GM19452 (cell line): ENCODE measurements at regions not wholly inside any gene's neighbourhood (a gene's known extent, or its start where the extent isn't known, plus 50 kb on each side); places are given as distances from the start of the nearest gene placed in this dataset.
A peak's percentile ranks its signal among the peaks of the same experiment; 100 is the strongest.
"Not testable (repeated sequence)": the region's sequence is repeated elsewhere in the genome, so short reads cannot be mapped to it uniquely, and the experiment has no call there.

Experiments
- ATAC-seq: cut with Tn5 transposase; IDR thresholded peaks from one replicate; pipeline ENCODE4 v1.9.1; 2021; ENCODE audit not compliant: unreplicated experiment

DNA sequence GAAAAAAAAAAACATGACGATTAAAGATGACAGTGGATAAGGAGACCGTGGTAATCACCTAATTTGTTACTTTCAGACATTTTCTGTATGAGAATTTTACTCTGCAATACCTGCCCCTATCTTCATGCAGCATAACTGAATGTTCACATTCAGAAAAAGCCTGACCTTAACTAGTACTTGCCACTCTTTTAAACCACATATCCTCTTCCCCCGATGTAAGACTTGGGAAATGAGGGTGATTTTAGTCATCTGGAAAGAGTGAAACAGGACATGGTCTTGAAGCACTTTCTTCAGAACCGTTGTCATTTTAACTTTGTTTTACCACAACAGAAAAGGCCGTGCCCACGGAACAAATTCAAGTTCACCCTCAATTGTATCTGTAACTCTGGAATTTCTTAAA, 318.5 kb downstream of the BCL2L11 start:
- ATAC-seq = not testable (repeated sequence)

DNA sequence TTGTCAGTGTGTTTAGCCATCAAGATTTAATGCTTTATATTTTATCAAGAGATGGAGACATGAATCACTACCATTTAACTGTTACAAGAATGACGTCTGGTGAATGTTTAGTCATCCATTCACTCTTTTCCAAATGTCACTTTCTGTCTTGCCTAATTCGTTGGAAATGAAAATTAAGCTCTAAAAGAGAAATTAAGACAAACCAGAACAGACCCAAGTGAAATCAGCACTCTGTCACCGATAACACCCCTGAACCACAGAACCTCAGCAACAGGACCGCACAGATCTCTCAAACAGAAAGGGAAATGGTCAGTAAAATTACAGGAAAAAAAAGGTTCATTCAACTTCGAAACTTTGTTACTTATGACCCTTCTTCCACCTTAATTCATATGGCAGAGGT, 320.9 kb downstream of the BCL2L11 start:
- not testable (repeated sequence) for ATAC-seq

GRCh38 chr2:111442767-111443454, 322.2 kb downstream of the BCL2L11 start:
- ATAC-seq = not testable (repeated sequence)

- not testable (repeated sequence) for ATAC-seq
These were observed 323.8 kb downstream of the BCL2L11 start for GRCh38 chr2:111444516-111444915.

- not testable (repeated sequence) for ATAC-seq
These were observed 324.6 kb downstream of the BCL2L11 start for GRCh38 chr2:111445191-111445929.

GRCh38 chr2:111445941-111446340, 325.2 kb downstream of the BCL2L11 start:
- not testable (repeated sequence) for ATAC-seq

GRCh38 chr2:111447482-111447881, 326.8 kb downstream of the BCL2L11 start:
- not testable (repeated sequence) for ATAC-seq

DNA sequence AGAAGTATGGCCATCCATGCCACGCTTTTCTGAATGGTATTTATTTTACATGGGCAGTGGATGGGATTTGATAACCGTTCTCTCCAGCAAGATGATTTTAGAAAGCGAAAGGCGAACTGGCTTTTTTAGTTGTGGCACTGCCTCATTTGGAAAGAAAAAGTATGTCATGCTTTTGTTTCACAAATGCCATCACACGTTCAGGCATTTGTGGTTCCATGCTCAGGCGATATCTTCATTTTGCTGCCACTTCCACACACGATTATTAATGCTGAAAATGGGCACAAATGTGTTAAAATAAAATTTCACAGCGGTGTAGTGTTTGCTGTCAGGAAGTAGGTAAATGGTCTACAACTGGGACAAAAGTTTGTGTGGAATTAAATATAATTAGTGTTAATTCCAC, 328.1 kb downstream of the BCL2L11 start:
- not testable (repeated sequence) for ATAC-seq

GRCh38 chr2:111450526-111450925, 329.8 kb downstream of the BCL2L11 start:
- not testable (repeated sequence) for ATAC-seq

- peak; percentile 26 for ATAC-seq
These were observed 331.0 kb downstream of the BCL2L11 start for GRCh38 chr2:111451692-111452199.

- peak; percentile 50 for ATAC-seq
These were observed 331.5 kb downstream of the BCL2L11 start for GRCh38 chr2:111452208-111452607.

DNA sequence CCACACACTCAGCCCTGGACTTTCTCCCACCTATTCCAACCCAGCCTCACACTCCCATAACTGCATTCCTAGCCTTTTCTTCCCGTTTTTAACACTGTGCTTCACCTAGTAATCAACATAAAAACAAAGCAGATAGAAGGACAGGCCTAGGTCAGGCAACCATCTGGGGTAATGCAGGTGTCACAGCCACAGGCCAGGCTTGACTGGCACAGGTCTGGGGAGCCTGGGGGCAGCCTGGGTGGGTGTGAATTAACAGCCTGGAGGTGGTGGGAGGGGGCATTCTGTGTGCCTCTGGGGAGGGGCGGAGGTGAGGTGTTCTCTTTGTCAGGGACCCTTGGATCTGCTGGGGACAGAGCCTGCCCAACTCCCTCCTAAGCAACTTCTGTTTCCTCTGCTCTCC, 332.6 kb downstream of the BCL2L11 start:
- ATAC-seq = not testable (repeated sequence)

DNA sequence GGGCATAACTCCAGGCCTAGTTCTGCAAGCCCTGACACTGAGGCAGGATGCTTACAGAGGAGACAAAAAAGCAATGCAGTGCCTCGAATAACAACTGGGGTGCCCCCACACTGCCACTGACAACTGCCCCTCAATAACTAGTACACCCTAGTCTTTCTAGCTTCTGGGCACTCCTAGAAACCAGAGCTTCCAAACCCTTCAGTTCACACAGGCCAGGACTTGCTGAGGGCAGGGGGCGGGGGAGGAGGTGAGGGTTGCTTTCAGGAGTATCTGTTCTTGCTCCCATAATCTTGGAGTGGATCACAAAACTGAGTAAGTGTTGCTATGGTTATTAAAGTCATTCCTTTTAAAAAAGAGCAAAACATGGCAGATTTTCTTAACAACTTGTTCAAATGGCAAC, 333.1 kb downstream of the BCL2L11 start:
- ATAC-seq = not testable (repeated sequence)

DNA sequence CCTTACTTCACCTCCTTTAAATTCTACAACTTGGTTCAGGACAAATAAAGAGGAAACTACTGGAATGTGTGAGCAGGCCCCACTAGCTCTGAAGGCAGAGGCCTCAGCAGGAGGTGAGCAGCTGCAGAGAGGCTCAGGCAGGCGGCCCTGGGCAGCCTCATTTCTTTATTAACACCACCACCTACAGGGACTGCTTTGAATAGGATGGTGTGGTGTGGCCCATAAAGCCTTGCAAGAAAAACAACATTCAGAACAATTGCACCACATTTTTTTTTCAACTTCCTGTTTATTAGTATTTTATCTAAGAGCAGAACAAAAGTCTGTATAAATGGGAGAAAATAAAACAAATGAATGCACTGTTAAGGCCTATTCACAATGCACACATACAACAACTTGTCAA, 333.7 kb downstream of the BCL2L11 start:
- peak; percentile 78 for ATAC-seq

DNA sequence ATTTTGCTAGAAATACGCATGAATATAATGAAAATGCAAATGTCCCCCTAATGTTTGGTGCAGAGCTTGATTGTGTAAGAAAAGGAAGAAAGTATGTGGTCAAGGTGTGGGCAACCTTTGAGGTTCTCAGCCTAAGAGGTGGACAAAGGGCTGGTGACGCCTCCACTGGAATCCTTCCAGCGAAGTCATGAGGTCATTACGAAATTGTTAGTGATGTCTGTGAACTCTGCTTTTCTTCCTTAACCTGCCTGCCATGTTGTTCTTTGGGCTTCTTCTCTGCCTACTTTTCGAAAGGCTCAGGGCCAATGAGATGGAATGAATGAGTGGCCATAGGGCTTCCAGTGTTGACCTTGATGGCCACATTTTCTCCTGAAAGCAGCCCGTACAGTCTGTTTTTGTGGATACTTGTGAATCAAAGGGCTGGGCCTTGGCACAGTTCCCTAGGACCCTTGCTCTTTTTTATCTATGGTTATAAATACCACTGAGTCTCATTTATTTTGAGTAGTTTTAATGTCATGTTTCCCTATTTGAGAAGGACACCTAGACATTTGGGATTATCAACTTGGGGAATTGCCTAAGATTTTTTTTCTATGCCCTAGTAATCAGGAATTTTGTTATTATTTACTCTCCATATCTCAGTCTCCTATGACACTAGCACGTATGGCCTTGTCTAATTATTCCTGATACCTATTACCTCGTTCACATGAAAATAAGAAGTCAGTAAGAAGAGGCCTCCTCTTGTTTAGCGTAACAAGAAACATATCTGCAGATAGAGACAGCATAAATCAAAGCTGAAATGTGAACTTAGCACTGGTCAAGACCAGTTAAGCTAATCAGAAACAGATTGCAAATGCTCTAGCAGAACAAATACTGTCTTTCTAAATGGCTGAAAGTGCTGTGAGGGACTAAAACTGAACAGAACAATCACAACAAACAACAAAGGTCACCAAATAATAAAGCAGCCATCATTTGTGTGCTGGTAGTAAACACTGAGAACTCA, 334.6 kb downstream of the BCL2L11 start:
- not testable (repeated sequence) for ATAC-seq

- ATAC-seq = not testable (repeated sequence)
These were observed 336.5 kb downstream of the BCL2L11 start for GRCh38 chr2:111457191-111457590.

- not testable (repeated sequence) for ATAC-seq
These were observed 340.2 kb downstream of the BCL2L11 start for GRCh38 chr2:111460901-111461300.

DNA sequence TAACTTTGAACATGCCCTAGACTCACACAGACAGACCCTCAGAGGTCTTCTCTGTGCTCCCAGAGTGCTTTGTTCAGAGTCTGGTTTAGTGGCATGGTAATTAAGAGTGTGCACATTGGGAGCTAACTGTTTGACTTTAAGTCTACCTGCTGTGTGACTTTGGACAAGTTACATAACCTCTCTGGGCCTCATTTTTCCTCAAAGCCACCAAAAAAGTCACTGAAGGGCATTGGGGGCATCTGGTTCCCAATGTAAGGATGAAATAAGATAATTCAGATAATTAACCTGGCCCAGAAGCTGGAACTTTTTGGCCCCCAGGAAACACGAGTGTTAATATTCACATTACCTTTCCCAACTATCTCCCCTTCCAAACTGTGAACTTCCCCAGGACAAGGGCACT, 341.1 kb downstream of the BCL2L11 start:
- not testable (repeated sequence) for ATAC-seq

DNA sequence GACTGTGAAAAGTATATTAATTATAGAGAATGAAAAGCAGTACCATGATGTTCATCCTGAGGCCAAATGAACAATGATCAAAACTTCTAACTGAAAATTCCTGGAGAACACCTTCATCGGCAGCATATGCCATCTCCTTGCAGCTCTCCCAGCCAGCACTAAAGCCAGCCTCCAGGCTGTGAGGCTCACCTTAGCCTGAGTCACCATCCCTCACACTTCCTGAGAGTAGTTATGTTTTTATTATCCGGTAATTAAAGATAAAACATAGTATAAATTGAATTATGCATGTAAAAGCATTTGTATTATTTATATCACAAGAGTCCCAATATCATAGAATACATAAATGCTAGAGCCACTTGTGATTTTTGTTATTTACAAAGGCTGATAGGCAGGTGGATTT, 341.9 kb downstream of the BCL2L11 start:
- ATAC-seq = not testable (repeated sequence)

DNA sequence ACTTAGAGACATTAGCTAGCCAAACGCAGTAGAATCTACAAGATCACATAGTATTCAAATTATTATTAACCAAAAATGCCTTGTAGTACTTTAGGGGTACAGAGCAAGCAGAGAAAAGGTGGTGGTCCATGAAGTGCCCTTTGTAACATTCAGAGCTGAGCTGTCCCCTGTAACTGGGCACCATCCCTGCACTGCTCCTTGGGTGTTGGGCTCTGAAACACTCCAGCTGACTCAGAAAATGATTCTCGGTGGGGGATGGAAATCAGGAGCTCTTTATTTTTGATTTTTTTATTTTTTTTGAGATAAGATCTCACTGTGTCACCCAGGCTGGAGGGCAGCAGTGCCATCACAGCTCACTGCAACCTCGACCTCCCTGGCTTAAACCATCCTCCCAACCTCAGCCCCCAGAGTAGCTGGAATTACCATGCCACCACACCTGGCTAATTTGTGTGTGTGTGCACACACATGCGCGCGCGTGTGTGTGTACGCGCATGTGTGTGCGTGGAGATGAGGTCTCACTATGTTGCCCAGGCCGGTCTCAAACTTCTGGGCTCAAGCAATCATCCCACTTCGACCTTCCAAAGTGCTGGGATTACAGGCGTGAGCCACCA, 342.6 kb downstream of the BCL2L11 start:
- ATAC-seq = not testable (repeated sequence)
